H4 (cell line): ENCODE measurements at regions not wholly inside any gene's neighbourhood (a gene's known extent, or its start where the extent isn't known, plus 50 kb on each side); places are given as distances from the start of the nearest gene placed in this dataset.
"Not testable (repeated sequence)": the region's sequence is repeated elsewhere in the genome, so short reads cannot be mapped to it uniquely, and the experiment has no call there.

Source experiments
- DNase-seq: peaks from one replicate; pipeline ENCODE4 v3.0.0-alpha.2; 2015; ENCODE audit warnings: low spot score

GRCh38 chr1:101123904-101124303 lies 98.3 kb upstream of the DPH5 start:
- DNase-seq, result not testable (repeated sequence)

GRCh38 chr1:101122452-101123166 lies 97.0 kb upstream of the DPH5 start:
- DNase-seq, result no peak

GRCh38 chr1:101121975-101122374 lies 96.4 kb upstream of the DPH5 start:
- no peak for DNase-seq

GRCh38 chr1:101121504-101121903 lies 95.9 kb upstream of the DPH5 start:
- no peak for DNase-seq

- DNase-seq, result no peak
Observed at GRCh38 chr1:101120868-101121267, 95.3 kb upstream of the DPH5 start.

GRCh38 chr1:101119289-101119688 lies 93.7 kb upstream of the DPH5 start:
- no peak for DNase-seq

GRCh38 chr1:101116006-101116405 lies 90.4 kb upstream of the DPH5 start:
- DNase-seq, result no peak

- DNase-seq, result no peak
Observed at GRCh38 chr1:101115112-101115511, 89.5 kb upstream of the DPH5 start.

GRCh38 chr1:101114128-101114527 lies 88.5 kb upstream of the DPH5 start:
- DNase-seq, result not testable (repeated sequence)

- DNase-seq, result no peak
Observed at GRCh38 chr1:101112051-101112780, 86.6 kb upstream of the DPH5 start.

- DNase-seq, result no peak
Observed at GRCh38 chr1:101111461-101111860, 85.9 kb upstream of the DPH5 start.

GRCh38 chr1:101109791-101110190 lies 84.2 kb upstream of the DPH5 start:
- DNase-seq, result no peak

GRCh38 chr1:101108111-101108500 lies 82.5 kb upstream of the DPH5 start:
- DNase-seq, result no peak

- no peak for DNase-seq
Observed at GRCh38 chr1:101107496-101108110, 82.0 kb upstream of the DPH5 start.

GRCh38 chr1:101105877-101106276 lies 80.3 kb upstream of the DPH5 start:
- no peak for DNase-seq

- no peak for DNase-seq
Observed at GRCh38 chr1:101102426-101103156, 77.0 kb upstream of the DPH5 start.

- no peak for DNase-seq
Observed at GRCh38 chr1:101101360-101101759, 75.8 kb upstream of the DPH5 start.

GRCh38 chr1:101100674-101101073 lies 75.1 kb upstream of the DPH5 start:
- no peak for DNase-seq

GRCh38 chr1:101098907-101099306 lies 73.3 kb upstream of the DPH5 start:
- no peak for DNase-seq

- no peak for DNase-seq
Observed at GRCh38 chr1:101098327-101098726, 72.7 kb upstream of the DPH5 start.

- no peak for DNase-seq
Observed at GRCh38 chr1:101089613-101090338, 64.2 kb upstream of the DPH5 start.

GRCh38 chr1:101088431-101088830 lies 62.8 kb upstream of the DPH5 start:
- DNase-seq, result no peak
